ENCODE measurements at regions not wholly inside any gene's neighbourhood (a gene's known extent, or its start where the extent isn't known, plus 50 kb on each side); places are given as distances from the start of the nearest gene placed in this dataset.

DNA sequence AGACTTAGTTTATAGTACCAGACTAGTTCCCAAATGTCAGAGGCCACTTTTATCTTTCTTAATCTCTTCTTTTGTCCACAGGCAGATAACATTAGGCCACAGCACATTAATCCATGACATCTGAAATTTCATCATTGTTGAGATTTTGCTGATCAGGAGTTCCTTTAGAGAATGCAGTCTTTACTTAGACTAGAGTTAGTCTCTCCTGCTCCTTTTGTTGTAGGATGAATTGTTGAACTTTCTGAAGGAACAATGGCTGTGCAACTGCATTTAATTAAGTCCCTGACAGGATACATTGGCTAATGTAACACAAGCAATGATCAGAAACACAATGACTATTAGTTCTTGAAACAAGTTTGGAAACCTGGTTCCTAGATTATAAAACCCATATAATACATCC is 266.3 kb downstream of the PCDH20 start (continued):
- TF ChIP-seq CBX8 (IDR thresholded peaks at IDR 0.05; ENCODE audit: borderline replicate concordance, low read depth, low read length), result no peak
- no peak for TF ChIP-seq KDM5A (IDR thresholded peaks at IDR 0.05; ENCODE audit: low read length)
- no peak for TF ChIP-seq NANOG (IDR thresholded peaks at IDR 0.05; ENCODE audit: insufficient read depth, low read depth, low read length, poor library complexity, severe bottlenecking)
